ENCODE measurements at regions not wholly inside any gene's neighbourhood (a gene's known extent, or its start where the extent isn't known, plus 50 kb on each side); places are given as distances from the start of the nearest gene placed in this dataset.

DNA sequence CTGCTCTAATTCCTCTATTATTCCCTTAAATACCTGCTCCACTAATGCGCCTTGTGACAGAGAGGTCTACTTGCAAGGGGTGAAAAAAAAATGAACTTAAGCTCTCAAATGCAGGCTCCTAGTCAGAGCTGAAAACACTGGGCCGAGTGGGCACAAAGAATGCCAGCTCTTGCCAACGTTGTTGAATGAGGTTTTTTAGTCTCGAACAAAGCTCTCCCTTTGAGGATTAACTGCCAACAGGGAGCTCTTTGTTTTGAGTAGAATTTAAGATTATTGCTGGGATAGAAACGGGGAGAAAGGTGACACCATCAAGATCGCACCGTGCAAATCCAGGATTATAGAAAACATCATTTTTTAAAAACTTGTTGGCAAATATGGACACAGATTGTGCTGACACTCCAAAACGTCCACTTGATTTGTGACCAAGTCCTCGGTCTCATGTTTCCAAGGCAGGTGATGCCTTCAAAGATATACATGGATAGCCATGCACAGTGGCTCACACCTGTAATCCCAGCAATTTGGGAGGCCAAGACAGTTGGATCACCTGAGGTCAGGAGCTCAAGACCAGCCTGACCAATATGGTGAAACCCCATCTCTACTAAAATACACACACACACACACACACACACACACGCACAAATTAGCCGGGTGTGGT lies 163.2 kb downstream of the BMP7 start:
- no peak overlapping the region for H3K4me3 ChIP-seq
- no peaks in the 10 kb centered on the region for H3K27me3 ChIP-seq
- H3K27ac ChIP-seq, result no peak overlapping the region
- intact Hi-C loops (cut with DNase I), result no loop called here
- no peaks in the 10 kb centered on the region for H3K36me3 ChIP-seq
- no peak for TF ChIP-seq POLR2AphosphoS5 (IDR thresholded peaks at IDR 0.05; ENCODE audit: insufficient read depth in 1 of 2, low read depth in 1 of 2)
- TF ChIP-seq, protein P1, sequence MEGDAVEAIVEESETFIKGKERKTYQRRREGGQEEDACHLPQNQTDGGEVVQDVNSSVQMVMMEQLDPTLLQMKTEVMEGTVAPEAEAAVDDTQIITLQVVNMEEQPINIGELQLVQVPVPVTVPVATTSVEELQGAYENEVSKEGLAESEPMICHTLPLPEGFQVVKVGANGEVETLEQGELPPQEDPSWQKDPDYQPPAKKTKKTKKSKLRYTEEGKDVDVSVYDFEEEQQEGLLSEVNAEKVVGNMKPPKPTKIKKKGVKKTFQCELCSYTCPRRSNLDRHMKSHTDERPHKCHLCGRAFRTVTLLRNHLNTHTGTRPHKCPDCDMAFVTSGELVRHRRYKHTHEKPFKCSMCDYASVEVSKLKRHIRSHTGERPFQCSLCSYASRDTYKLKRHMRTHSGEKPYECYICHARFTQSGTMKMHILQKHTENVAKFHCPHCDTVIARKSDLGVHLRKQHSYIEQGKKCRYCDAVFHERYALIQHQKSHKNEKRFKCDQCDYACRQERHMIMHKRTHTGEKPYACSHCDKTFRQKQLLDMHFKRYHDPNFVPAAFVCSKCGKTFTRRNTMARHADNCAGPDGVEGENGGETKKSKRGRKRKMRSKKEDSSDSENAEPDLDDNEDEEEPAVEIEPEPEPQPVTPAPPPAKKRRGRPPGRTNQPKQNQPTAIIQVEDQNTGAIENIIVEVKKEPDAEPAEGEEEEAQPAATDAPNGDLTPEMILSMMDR (IDR thresholded peaks at IDR 0.05), result no peak
- no peak for TF ChIP-seq POLR2A (IDR thresholded peaks at IDR 0.05)
- no peaks in the 10 kb centered on the region for H3K4me1 ChIP-seq
- no peak for DNase-seq (ENCODE audit: extremely low spot score in 2 of 2)
- H3K9me3 ChIP-seq, result no peaks in the 10 kb centered on the region

DNA sequence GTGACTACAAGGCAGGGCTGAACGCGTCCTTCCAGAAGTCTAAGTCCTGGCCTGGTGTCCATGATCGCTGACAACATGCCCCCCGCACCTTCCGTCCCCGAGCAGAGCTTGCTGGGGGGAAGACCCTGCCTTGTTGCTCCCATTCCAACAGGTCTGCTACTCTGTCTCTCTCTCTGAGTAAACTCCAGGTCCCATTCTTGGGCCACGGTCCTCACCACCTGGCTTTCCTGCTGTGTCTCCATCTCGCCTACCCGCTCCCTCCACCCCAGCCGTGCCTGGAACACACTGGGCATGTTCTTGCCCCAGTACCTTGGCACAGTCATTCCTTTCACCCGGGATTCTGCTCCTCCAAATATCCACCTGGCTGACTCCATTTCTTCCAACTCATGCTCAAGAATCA lies 162.3 kb downstream of the BMP7 start:
- no peak for DNase-seq (ENCODE audit: extremely low spot score in 2 of 2)
- Histone ChIP-seq H3K36me3 (no peaks in the 10 kb centered on the region), H3K27ac (no peak overlapping the region), H3K4me1 (no peaks in the 10 kb centered on the region), H3K27me3 (no peaks in the 10 kb centered on the region), H3K4me3 (no peak overlapping the region), H3K9me3 (no peaks in the 10 kb centered on the region)
- intact Hi-C loops (cut with DNase I), result no loop called here
- no peak for TF ChIP-seq POLR2AphosphoS5 (IDR thresholded peaks at IDR 0.05; ENCODE audit: insufficient read depth in 1 of 2, low read depth in 1 of 2)
- TF ChIP-seq, protein P1 (IDR thresholded peaks at IDR 0.05), result no peak

DNA sequence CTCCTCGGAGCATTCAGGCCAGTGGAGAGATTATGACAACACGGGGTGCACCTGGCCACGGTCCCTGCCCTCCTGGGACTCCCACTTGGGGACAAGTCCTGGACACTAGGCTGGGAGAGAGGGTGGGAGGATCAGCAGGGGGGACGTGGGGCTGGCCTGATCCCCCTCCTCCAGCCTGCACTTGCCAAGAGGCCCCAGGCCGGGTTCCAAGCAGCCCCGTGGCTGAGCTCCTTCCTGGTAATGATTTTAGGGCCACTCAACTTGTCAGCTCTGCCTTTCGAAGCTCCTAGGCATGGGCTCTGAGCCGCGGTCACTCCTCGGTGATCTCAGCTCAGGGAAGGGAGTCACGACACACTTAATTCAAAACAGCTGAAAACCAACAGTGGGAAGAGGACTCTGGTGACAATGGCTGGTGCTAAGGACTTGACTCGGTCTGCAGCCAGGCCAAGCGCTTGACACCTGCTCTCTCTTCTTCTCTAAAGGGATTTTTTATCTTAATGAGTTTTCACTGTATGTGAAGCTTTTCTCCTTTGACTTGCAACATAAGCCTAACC lies 161.7 kb downstream of the BMP7 start:
- H3K36me3 ChIP-seq, result no peaks in the 10 kb centered on the region
- no peaks in the 10 kb centered on the region for H3K27me3 ChIP-seq

DNA sequence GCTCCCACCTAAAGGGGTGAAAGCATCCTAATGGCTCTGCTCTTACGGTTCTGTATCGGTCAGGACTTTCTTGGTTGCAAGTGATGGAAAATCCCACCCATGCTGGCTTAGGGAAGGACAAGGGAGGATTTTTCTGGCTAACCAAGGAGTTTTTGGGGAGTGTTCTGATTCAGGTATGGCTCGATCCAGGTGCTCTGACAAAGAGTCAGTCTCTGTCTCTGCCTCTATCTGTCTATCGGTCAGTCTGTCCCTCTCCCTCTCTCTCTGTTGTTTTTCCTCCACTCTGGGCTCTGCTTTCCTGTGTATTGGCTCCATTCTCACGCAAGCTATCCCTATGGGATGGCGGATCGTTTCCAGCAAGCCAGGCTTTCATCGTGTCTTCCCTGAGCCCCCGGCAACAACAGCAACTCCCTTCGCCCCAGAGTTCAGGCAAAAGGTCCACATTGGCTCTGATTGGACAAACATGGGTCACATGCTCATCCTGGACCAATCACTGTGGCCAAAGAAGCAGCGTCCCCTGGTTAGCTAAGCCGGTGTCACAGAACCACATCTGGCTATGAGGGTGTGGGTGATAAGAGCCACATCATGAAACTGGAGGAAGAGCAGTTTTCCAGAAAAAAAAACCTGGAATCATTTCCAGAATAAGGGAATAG lies 160.3 kb downstream of the BMP7 start:
- intact Hi-C loops (cut with DNase I), result no loop called here
- TF ChIP-seq, protein P1 (IDR thresholded peaks at IDR 0.05), result no peak
- TF ChIP-seq POLR2AphosphoS5 (IDR thresholded peaks at IDR 0.05; ENCODE audit: insufficient read depth in 1 of 2, low read depth in 1 of 2), result no peak
- TF ChIP-seq POLR2A (IDR thresholded peaks at IDR 0.05), result no peak
- Histone ChIP-seq H3K9me3 (no peaks in the 10 kb centered on the region), H3K27ac (no peak overlapping the region), H3K27me3 (no peaks in the 10 kb centered on the region), H3K4me3 (no peak overlapping the region), H3K4me1 (peaks cover 5% of the 10 kb centered on the region), H3K36me3 (no peaks in the 10 kb centered on the region)
- DNase-seq (ENCODE audit: extremely low spot score in 2 of 2), result no peak

More for the DNA sequence above, 161.7 kb downstream of the BMP7 start:
- no peak for DNase-seq (ENCODE audit: extremely low spot score in 2 of 2)
- Histone ChIP-seq H3K4me1 (peaks cover 4% of the 10 kb centered on the region), H3K9me3 (no peaks in the 10 kb centered on the region), H3K4me3 (no peak overlapping the region), H3K27ac (no peak overlapping the region)
- intact Hi-C loops (cut with DNase I), result no loop called here
- TF ChIP-seq POLR2AphosphoS5 (IDR thresholded peaks at IDR 0.05; ENCODE audit: insufficient read depth in 1 of 2, low read depth in 1 of 2) (no peak), POLR2A (IDR thresholded peaks at IDR 0.05) (no peak)
- TF ChIP-seq, protein P1 (IDR thresholded peaks at IDR 0.05), result no peak

DNA sequence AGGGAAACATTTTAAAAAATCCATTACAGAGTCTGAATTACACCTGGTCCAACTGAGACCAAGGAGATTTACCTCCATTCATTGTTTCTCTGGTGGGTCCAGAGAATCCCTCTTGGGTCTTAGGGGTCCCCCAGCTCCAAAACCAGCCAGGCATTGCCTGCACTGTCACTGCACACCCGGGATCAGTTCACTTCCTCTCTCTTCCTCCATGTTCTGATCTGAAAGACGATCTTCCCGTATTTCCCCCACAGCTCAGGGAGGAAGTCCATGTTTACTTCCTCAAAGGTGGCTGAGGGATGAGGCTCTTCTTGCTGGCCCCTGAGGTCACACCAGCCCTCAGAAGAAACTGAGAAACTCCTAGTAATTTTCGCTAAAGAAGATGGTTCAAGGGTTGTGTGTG lies 159.7 kb downstream of the BMP7 start:
- Histone ChIP-seq H3K27ac (no peak overlapping the region), H3K4me1 (peaks cover 5% of the 10 kb centered on the region), H3K9me3 (no peaks in the 10 kb centered on the region), H3K27me3 (no peaks in the 10 kb centered on the region), H3K4me3 (no peak overlapping the region), H3K36me3 (no peaks in the 10 kb centered on the region)
- TF ChIP-seq, protein P1 (IDR thresholded peaks at IDR 0.05), result no peak
- TF ChIP-seq POLR2AphosphoS5 (IDR thresholded peaks at IDR 0.05; ENCODE audit: insufficient read depth in 1 of 2, low read depth in 1 of 2) (no peak), POLR2A (IDR thresholded peaks at IDR 0.05) (no peak)
- intact Hi-C loops (cut with DNase I), result no loop called here
- DNase-seq (ENCODE audit: extremely low spot score in 2 of 2), result no peak

Measured in vagina (tissue), 2 donors.